ENCODE measurements at regions not wholly inside any gene's neighbourhood (a gene's known extent, or its start where the extent isn't known, plus 50 kb on each side); places are given as distances from the start of the nearest gene placed in this dataset.
A peak's percentile ranks its signal among the peaks of the same experiment; 100 is the strongest.
"Not testable (repeated sequence)": the region's sequence is repeated elsewhere in the genome, so short reads cannot be mapped to it uniquely, and the experiment has no call there.

DNA sequence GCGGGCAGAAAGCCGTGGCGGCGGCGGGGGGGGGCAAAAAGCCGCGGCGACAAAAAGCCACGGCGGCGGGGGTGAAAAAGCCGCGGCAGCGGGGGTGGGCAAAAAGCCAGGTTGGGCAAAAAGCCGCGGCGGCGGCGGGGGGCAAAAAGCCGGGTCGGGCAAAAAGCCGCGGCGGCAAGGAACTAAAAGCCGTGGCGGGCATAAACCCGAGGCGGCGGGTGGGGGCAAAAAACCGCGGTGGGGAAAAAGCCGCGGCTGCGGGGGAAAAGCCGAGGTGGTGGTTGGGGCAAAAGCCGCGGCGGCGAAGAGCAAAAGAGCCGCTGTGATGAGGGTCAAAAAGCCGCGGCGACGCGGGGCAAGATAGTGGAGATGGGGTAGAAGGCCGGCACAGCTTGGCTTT is 1834.2 kb downstream of the FOXD4L5 start:
- not testable (repeated sequence) for H3K4me1 ChIP-seq (ENCODE audit: control insufficient read depth, insufficient read depth, low read length, poor library complexity, severe bottlenecking); H3K36me3 Mint-ChIP-seq; H3K27me3 ChIP-seq (ENCODE audit: control insufficient read depth, insufficient read depth, low read length); ATAC-seq (ENCODE audit: low read depth in 2 of 2); H3K9me3 ChIP-seq (ENCODE audit: control insufficient read depth in 2 of 2, low read length in 2 of 2); H3K4me3 Mint-ChIP-seq; H3K9me3 Mint-ChIP-seq; H3K4me1 Mint-ChIP-seq; H3K27ac ChIP-seq (ENCODE audit: insufficient read depth, low read length, poor library complexity, severe bottlenecking); H3K4me3 ChIP-seq (ENCODE audit: low read depth, low read length); H3K36me3 ChIP-seq (ENCODE audit: control insufficient read depth, insufficient read depth, low read length); H3K27ac Mint-ChIP-seq; H3K27me3 Mint-ChIP-seq
- peak in 2 of 3 donors; percentile 1 to 18 for DNase-seq

DNA sequence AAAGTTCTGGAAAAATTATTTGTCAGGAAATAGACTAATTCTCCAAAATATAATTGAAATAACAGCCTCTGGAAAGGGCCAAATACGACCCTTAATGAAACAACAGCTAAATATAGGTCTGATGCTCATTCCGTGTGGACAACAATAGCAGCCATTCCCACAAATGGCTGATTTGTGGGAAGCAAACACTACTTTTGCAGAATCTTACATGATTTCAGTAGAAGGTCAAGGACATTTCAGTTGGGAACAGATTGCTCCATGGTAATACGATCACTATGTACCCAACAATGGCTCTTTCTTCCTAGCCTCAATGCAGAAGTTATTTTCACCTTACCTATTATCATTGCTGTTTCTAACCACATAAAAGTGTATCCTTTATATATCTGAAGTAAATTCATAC is 1859.9 kb downstream of the FOXD4L5 start:
- not testable (repeated sequence) for H3K36me3 Mint-ChIP-seq; H3K9me3 Mint-ChIP-seq; H3K4me3 Mint-ChIP-seq; H3K27me3 Mint-ChIP-seq; H3K27me3 ChIP-seq (ENCODE audit: control insufficient read depth, insufficient read depth, low read length); H3K27ac ChIP-seq (ENCODE audit: insufficient read depth, low read length, poor library complexity, severe bottlenecking); H3K4me3 ChIP-seq (ENCODE audit: low read depth, low read length); DNase-seq; H3K36me3 ChIP-seq (ENCODE audit: control insufficient read depth, insufficient read depth, low read length); H3K27ac Mint-ChIP-seq; ATAC-seq (ENCODE audit: low read depth in 2 of 2); H3K9me3 ChIP-seq (ENCODE audit: control insufficient read depth in 2 of 2, low read length in 2 of 2); H3K4me1 Mint-ChIP-seq; H3K4me1 ChIP-seq (ENCODE audit: control insufficient read depth, insufficient read depth, low read length, poor library complexity, severe bottlenecking)

DNA sequence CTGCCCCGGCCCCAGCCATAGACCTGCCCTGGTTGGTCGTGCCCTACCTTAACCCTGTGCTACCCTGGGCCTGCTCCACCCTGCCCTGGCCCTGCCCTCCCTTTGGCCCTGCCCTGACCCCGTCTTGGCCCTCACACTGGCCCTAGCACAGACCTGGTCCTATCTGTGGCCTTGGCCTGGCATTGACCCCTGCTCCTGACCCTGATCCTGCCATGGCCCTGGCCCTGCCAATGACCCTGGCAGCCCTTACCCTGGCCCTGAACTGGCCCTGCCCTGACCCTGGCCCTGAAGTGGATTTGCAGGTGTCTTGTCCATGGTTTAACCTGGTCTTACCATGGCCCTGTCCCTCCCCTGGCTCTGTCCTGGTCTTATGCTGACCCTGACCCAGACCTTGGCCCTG is 1894.1 kb downstream of the FOXD4L5 start:
- not testable (repeated sequence) for H3K4me1 Mint-ChIP-seq; H3K27me3 Mint-ChIP-seq; H3K36me3 Mint-ChIP-seq; H3K27ac ChIP-seq (ENCODE audit: insufficient read depth, low read length, poor library complexity, severe bottlenecking); H3K27me3 ChIP-seq (ENCODE audit: control insufficient read depth, insufficient read depth, low read length); H3K4me1 ChIP-seq (ENCODE audit: control insufficient read depth, insufficient read depth, low read length, poor library complexity, severe bottlenecking); H3K36me3 ChIP-seq (ENCODE audit: control insufficient read depth, insufficient read depth, low read length); H3K27ac Mint-ChIP-seq; H3K4me3 Mint-ChIP-seq; H3K9me3 Mint-ChIP-seq; ATAC-seq (ENCODE audit: low read depth in 2 of 2); H3K9me3 ChIP-seq (ENCODE audit: control insufficient read depth in 2 of 2, low read length in 2 of 2); H3K4me3 ChIP-seq (ENCODE audit: low read depth, low read length); DNase-seq

- H3K27ac ChIP-seq (ENCODE audit: insufficient read depth, low read length, poor library complexity, severe bottlenecking); H3K9me3 Mint-ChIP-seq; H3K4me1 ChIP-seq (ENCODE audit: control insufficient read depth, insufficient read depth, low read length, poor library complexity, severe bottlenecking); H3K4me1 Mint-ChIP-seq; H3K9me3 ChIP-seq (ENCODE audit: control insufficient read depth in 2 of 2, low read length in 2 of 2); H3K36me3 ChIP-seq (ENCODE audit: control insufficient read depth, insufficient read depth, low read length); H3K4me3 ChIP-seq (ENCODE audit: low read depth, low read length); ATAC-seq (ENCODE audit: low read depth in 2 of 2); H3K27ac Mint-ChIP-seq; H3K27me3 ChIP-seq (ENCODE audit: control insufficient read depth, insufficient read depth, low read length); H3K27me3 Mint-ChIP-seq; H3K36me3 Mint-ChIP-seq; DNase-seq; H3K4me3 Mint-ChIP-seq: not testable (repeated sequence)
Observed at GRCh38 chr9:63385479-63385878, 1899.5 kb downstream of the FOXD4L5 start.

DNA sequence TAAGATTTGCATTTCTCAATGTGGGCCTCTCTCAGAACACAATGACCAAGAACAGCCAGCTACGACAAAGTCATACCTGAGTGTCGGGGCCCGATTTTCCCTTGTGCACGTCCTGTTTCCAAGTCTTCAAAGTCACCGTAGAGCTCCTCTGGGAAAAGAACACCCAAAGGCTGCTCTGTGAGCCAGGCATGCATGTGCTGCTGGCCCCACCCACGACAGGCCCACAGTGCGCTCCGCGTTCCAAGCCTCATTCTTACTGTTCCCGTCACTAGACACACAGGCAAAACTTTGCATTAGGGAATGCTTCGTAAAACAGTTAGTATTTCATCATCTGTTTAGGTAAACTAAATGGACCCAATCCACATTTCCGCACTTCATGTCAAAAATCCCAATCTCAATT is 1905.1 kb downstream of the FOXD4L5 start:
- not testable (repeated sequence) for ATAC-seq (ENCODE audit: low read depth in 2 of 2); H3K4me3 ChIP-seq (ENCODE audit: low read depth, low read length); H3K27me3 ChIP-seq (ENCODE audit: control insufficient read depth, insufficient read depth, low read length)

DNA sequence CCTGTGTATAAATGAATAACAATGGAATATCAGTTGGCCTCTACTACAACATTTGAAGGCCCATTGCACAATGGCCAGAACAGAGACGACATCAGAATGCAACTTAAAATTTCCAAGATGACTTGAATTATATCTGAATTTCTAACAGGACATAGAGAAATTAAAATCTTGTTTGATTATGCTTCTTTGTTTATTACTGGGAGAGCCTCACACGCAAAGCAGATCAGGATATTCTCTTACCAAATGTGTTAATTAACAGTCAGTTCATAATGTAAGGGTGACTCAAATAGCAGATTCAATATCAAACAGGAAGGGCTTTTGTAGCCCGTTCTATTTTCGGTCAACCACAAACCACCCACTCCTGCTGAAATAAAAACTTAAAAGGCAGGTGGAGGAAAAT is 1930.8 kb downstream of the FOXD4L5 start:
- H3K4me3 Mint-ChIP-seq, result peak overlapping the region in 2 of 4 donors; percentile 2 to 29
- H3K9me3 Mint-ChIP-seq; ATAC-seq (ENCODE audit: low read depth in 2 of 2); H3K27ac Mint-ChIP-seq; H3K27me3 ChIP-seq (ENCODE audit: control insufficient read depth, insufficient read depth, low read length); H3K4me1 ChIP-seq (ENCODE audit: control insufficient read depth, insufficient read depth, low read length, poor library complexity, severe bottlenecking); H3K9me3 ChIP-seq (ENCODE audit: control insufficient read depth in 2 of 2, low read length in 2 of 2); H3K4me1 Mint-ChIP-seq; H3K27ac ChIP-seq (ENCODE audit: insufficient read depth, low read length, poor library complexity, severe bottlenecking); H3K36me3 ChIP-seq (ENCODE audit: control insufficient read depth, insufficient read depth, low read length); H3K27me3 Mint-ChIP-seq; H3K36me3 Mint-ChIP-seq: not testable (repeated sequence)
- H3K4me3 ChIP-seq (ENCODE audit: low read depth, low read length), result peak overlapping the region; percentile 53
- peak in 2 of 3 donors; percentile 4 to 24 for DNase-seq

More for the DNA sequence above, 1905.1 kb downstream of the FOXD4L5 start:
- not testable (repeated sequence) for H3K9me3 Mint-ChIP-seq; H3K4me3 Mint-ChIP-seq; H3K4me1 ChIP-seq (ENCODE audit: control insufficient read depth, insufficient read depth, low read length, poor library complexity, severe bottlenecking); H3K4me1 Mint-ChIP-seq; H3K36me3 ChIP-seq (ENCODE audit: control insufficient read depth, insufficient read depth, low read length); H3K36me3 Mint-ChIP-seq; H3K9me3 ChIP-seq (ENCODE audit: control insufficient read depth in 2 of 2, low read length in 2 of 2); DNase-seq; H3K27ac Mint-ChIP-seq; H3K27me3 Mint-ChIP-seq; H3K27ac ChIP-seq (ENCODE audit: insufficient read depth, low read length, poor library complexity, severe bottlenecking)

- not testable (repeated sequence) for H3K27me3 ChIP-seq (ENCODE audit: control insufficient read depth, insufficient read depth, low read length); H3K9me3 ChIP-seq (ENCODE audit: control insufficient read depth in 2 of 2, low read length in 2 of 2); H3K27ac ChIP-seq (ENCODE audit: insufficient read depth, low read length, poor library complexity, severe bottlenecking); H3K4me3 ChIP-seq (ENCODE audit: low read depth, low read length); H3K27ac Mint-ChIP-seq; H3K9me3 Mint-ChIP-seq; H3K27me3 Mint-ChIP-seq; H3K4me3 Mint-ChIP-seq; ATAC-seq (ENCODE audit: low read depth in 2 of 2); DNase-seq; H3K4me1 ChIP-seq (ENCODE audit: control insufficient read depth, insufficient read depth, low read length, poor library complexity, severe bottlenecking); H3K36me3 Mint-ChIP-seq; H3K36me3 ChIP-seq (ENCODE audit: control insufficient read depth, insufficient read depth, low read length)
- peaks cover 0 to 11% (median 4%) of the 10 kb centered on the region in 4 donors for H3K4me1 Mint-ChIP-seq
Observed at GRCh38 chr9:63347347-63347746, 1937.7 kb downstream of the FOXD4L5 start.

GRCh38 chr9:63346310-63347048 is 1938.5 kb downstream of the FOXD4L5 start:
- Mint-ChIP-seq H3K4me1 (peaks cover 0 to 11% (median 4%) of the 10 kb centered on the region in 4 donors), H3K4me3 (peak overlapping the region; percentile 4 to 77 (median 48)), H3K27ac (peak overlapping the region; percentile 33 to 94 (median 83))
- not testable (repeated sequence) for ATAC-seq (ENCODE audit: low read depth in 2 of 2); H3K27me3 Mint-ChIP-seq; H3K9me3 Mint-ChIP-seq; H3K36me3 ChIP-seq (ENCODE audit: control insufficient read depth, insufficient read depth, low read length); H3K9me3 ChIP-seq (ENCODE audit: control insufficient read depth in 2 of 2, low read length in 2 of 2); H3K27ac ChIP-seq (ENCODE audit: insufficient read depth, low read length, poor library complexity, severe bottlenecking); H3K4me1 ChIP-seq (ENCODE audit: control insufficient read depth, insufficient read depth, low read length, poor library complexity, severe bottlenecking); H3K36me3 Mint-ChIP-seq; H3K27me3 ChIP-seq (ENCODE audit: control insufficient read depth, insufficient read depth, low read length)
- DNase-seq, result peak in 2 of 3 donors; percentile 35 to 74
- peak overlapping the region; percentile 48 for H3K4me3 ChIP-seq (ENCODE audit: low read depth, low read length)
